GM12892 (cell line): ENCODE measurements at regions not wholly inside any gene's neighbourhood (a gene's known extent, or its start where the extent isn't known, plus 50 kb on each side); places are given as distances from the start of the nearest gene placed in this dataset.

Source experiments
- POLR2A ChIP-seq: IDR thresholded peaks from 2 replicates; pipeline ENCODE4 v1.6.1; 2011; ENCODE audit warnings: low read depth, low read length, control low read depth
- POLR2AphosphoS5 ChIP-seq: IDR thresholded peaks from 2 replicates; pipeline ENCODE4 v1.6.1; 2011; ENCODE audit warnings: low read depth, low read length, control low read depth

DNA sequence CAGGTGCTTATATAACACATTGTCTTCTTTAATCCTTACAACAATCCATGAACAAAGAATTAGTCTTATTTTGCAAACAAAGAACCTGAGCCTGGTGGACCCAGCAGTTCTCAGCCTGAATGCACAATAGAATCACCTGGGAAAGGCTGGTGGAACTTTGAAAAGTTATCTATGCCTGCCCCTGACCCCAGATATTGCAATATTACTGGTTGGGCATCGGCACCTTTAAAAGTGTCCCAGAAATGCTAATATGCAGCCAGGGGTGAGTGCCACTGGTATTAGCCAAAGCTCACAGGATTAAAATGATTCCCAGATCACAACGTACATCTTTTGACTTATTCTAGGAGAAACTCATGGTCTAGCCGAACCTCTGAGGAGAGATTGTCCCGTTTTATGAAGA lies 268.8 kb downstream of the KLF5 start:
- TF ChIP-seq POLR2AphosphoS5 (no peak), POLR2A (no peak)
